Central memory CD8-positive, alpha-beta T cell (primary cell): ENCODE measurements at regions not wholly inside any gene's neighbourhood (a gene's known extent, or its start where the extent isn't known, plus 50 kb on each side); places are given as distances from the start of the nearest gene placed in this dataset.
"Not testable (repeated sequence)": the region's sequence is repeated elsewhere in the genome, so short reads cannot be mapped to it uniquely, and the experiment has no call there.

Experiments used
- ATAC-seq: fragments of 150-1000 bp; cut with Tn5 transposase; replicated peaks from 2 replicates; pipeline ENCODE4 v1.10.0; 2022; ENCODE audit warnings: mild to moderate bottlenecking, moderate FRiP score, moderate number of reproducible peaks; ENCODE audit not compliant: poor library complexity, severe bottlenecking; ENCODE audit errors: extremely low read depth
- DNase-seq, 2 donors: peaks; one replicate each; pipeline ENCODE4 v3.0.0; 2021; ENCODE audit warnings: low spot score in 2 of 2
- H3K27ac Mint-ChIP-seq: one replicate; pipeline ENCODE4 v1.8.0; 2022; ENCODE audit warnings: low read depth, mild to moderate bottlenecking, moderate library complexity, mixed read lengths
- H3K27me3 Mint-ChIP-seq: one replicate; pipeline ENCODE4 v1.8.0; 2022; ENCODE audit warnings: mixed read lengths
- H3K36me3 Mint-ChIP-seq: one replicate; pipeline ENCODE4 v1.8.0; 2022; ENCODE audit warnings: mild to moderate bottlenecking, moderate library complexity, mixed read lengths; ENCODE audit not compliant: insufficient read depth
- H3K4me1 Mint-ChIP-seq: one replicate; pipeline ENCODE4 v1.8.0; 2022; ENCODE audit warnings: mixed read lengths
- H3K4me3 Mint-ChIP-seq: one replicate; pipeline ENCODE4 v1.8.0; 2022; ENCODE audit warnings: mild to moderate bottlenecking, moderate library complexity, mixed read lengths
- H3K9me3 Mint-ChIP-seq: one replicate; pipeline ENCODE4 v1.8.0; 2022; ENCODE audit warnings: mixed read lengths

GRCh38 chr15:54820098-54820497 lies 376.6 kb downstream of the RSL24D1 start:
- ATAC-seq (no peak), DNase-seq (no peak)
- no peaks in the 10 kb centered on the region for H3K4me1 Mint-ChIP-seq
- no peak overlapping the region for H3K4me3 Mint-ChIP-seq
- H3K36me3 Mint-ChIP-seq: no peaks in the 10 kb centered on the region
- peaks cover 5% of the 10 kb centered on the region for H3K9me3 Mint-ChIP-seq
- H3K27me3 Mint-ChIP-seq: no peaks in the 10 kb centered on the region
- no peak overlapping the region for H3K27ac Mint-ChIP-seq

- ATAC-seq (no peak), DNase-seq (no peak)
- Mint-ChIP-seq H3K27me3 (peaks cover 6% of the 10 kb centered on the region), H3K36me3 (no peaks in the 10 kb centered on the region), H3K4me3 (no peak overlapping the region), H3K4me1 (no peaks in the 10 kb centered on the region), H3K9me3 (peaks cover 17% of the 10 kb centered on the region), H3K27ac (no peak overlapping the region)
Measured at GRCh38 chr15:54816401-54816800, 380.3 kb downstream of the RSL24D1 start.

GRCh38 chr15:54815556-54815955 lies 381.2 kb downstream of the RSL24D1 start:
- no peaks in the 10 kb centered on the region for H3K4me1 Mint-ChIP-seq
- H3K4me3 Mint-ChIP-seq: no peak overlapping the region
- no peaks in the 10 kb centered on the region for H3K36me3 Mint-ChIP-seq
- no peak for ATAC-seq
- H3K27ac Mint-ChIP-seq: no peak overlapping the region
- DNase-seq: no peak
- H3K9me3 Mint-ChIP-seq: peaks cover 18% of the 10 kb centered on the region
- H3K27me3 Mint-ChIP-seq: peaks cover 9% of the 10 kb centered on the region

GRCh38 chr15:54812383-54812782 lies 384.4 kb downstream of the RSL24D1 start:
- Mint-ChIP-seq H3K27me3 (peaks cover 9% of the 10 kb centered on the region), H3K4me1 (no peaks in the 10 kb centered on the region), H3K4me3 (no peak overlapping the region), H3K27ac (no peak overlapping the region), H3K36me3 (no peaks in the 10 kb centered on the region), H3K9me3 (peaks cover 18% of the 10 kb centered on the region)
- ATAC-seq: no peak
- DNase-seq: no peak

GRCh38 chr15:54810496-54810895 lies 386.2 kb downstream of the RSL24D1 start:
- H3K36me3 Mint-ChIP-seq: no peaks in the 10 kb centered on the region
- ATAC-seq: no peak
- no peak overlapping the region for H3K27ac Mint-ChIP-seq
- H3K4me3 Mint-ChIP-seq: no peak overlapping the region
- DNase-seq: no peak
- H3K4me1 Mint-ChIP-seq: no peaks in the 10 kb centered on the region
- H3K9me3 Mint-ChIP-seq: peaks cover 14% of the 10 kb centered on the region
- H3K27me3 Mint-ChIP-seq: peaks cover 9% of the 10 kb centered on the region

- H3K36me3 Mint-ChIP-seq: no peaks in the 10 kb centered on the region
- ATAC-seq: no peak
- H3K27ac Mint-ChIP-seq: no peak overlapping the region
- H3K27me3 Mint-ChIP-seq: peaks cover 9% of the 10 kb centered on the region
- no peaks in the 10 kb centered on the region for H3K4me1 Mint-ChIP-seq
- no peak for DNase-seq
- no peak overlapping the region for H3K4me3 Mint-ChIP-seq
- peaks cover 13% of the 10 kb centered on the region for H3K9me3 Mint-ChIP-seq
Measured at GRCh38 chr15:54810031-54810430, 386.7 kb downstream of the RSL24D1 start.

- ATAC-seq (no peak), DNase-seq (no peak)
- peaks cover 9% of the 10 kb centered on the region for H3K27me3 Mint-ChIP-seq
- no peaks in the 10 kb centered on the region for H3K36me3 Mint-ChIP-seq
- no peak overlapping the region for H3K27ac Mint-ChIP-seq
- H3K4me3 Mint-ChIP-seq: no peak overlapping the region
- H3K9me3 Mint-ChIP-seq: peaks cover 6% of the 10 kb centered on the region
- no peaks in the 10 kb centered on the region for H3K4me1 Mint-ChIP-seq
Measured at GRCh38 chr15:54808321-54808720, 388.4 kb downstream of the RSL24D1 start.

- Mint-ChIP-seq H3K27me3 (no peaks in the 10 kb centered on the region), H3K27ac (no peak overlapping the region)
Measured at GRCh38 chr15:54803987-54804386, 392.8 kb downstream of the RSL24D1 start.

GRCh38 chr15:54803134-54803808 lies 393.5 kb downstream of the RSL24D1 start:
- Mint-ChIP-seq H3K9me3 (no peaks in the 10 kb centered on the region), H3K36me3 (no peaks in the 10 kb centered on the region), H3K27ac (no peak overlapping the region), H3K4me3 (no peak overlapping the region), H3K27me3 (no peaks in the 10 kb centered on the region), H3K4me1 (no peaks in the 10 kb centered on the region)
- ATAC-seq (no peak), DNase-seq (no peak)

More at GRCh38 chr15:54803987-54804386, 392.8 kb downstream of the RSL24D1 start:
- Mint-ChIP-seq H3K4me1 (no peaks in the 10 kb centered on the region), H3K4me3 (no peak overlapping the region), H3K9me3 (no peaks in the 10 kb centered on the region), H3K36me3 (no peaks in the 10 kb centered on the region)
- ATAC-seq (no peak), DNase-seq (no peak)

GRCh38 chr15:54792526-54792925 lies 404.2 kb downstream of the RSL24D1 start:
- Mint-ChIP-seq H3K27me3 (peaks cover 9% of the 10 kb centered on the region), H3K4me3 (no peak overlapping the region), H3K27ac (no peak overlapping the region), H3K4me1 (no peaks in the 10 kb centered on the region), H3K36me3 (no peaks in the 10 kb centered on the region), H3K9me3 (no peaks in the 10 kb centered on the region)
- no peak for DNase-seq
- no peak for ATAC-seq

GRCh38 chr15:54790693-54791092 lies 406.0 kb downstream of the RSL24D1 start:
- no peak for ATAC-seq
- DNase-seq: no peak
- Mint-ChIP-seq H3K27ac (no peak overlapping the region), H3K4me3 (no peak overlapping the region), H3K36me3 (no peaks in the 10 kb centered on the region), H3K9me3 (no peaks in the 10 kb centered on the region), H3K27me3 (peaks cover 9% of the 10 kb centered on the region), H3K4me1 (no peaks in the 10 kb centered on the region)

GRCh38 chr15:54789376-54789775 lies 407.4 kb downstream of the RSL24D1 start:
- ATAC-seq: no peak
- Mint-ChIP-seq H3K9me3 (peaks cover 2% of the 10 kb centered on the region), H3K4me1 (no peaks in the 10 kb centered on the region)

GRCh38 chr15:54781220-54781619 lies 415.5 kb downstream of the RSL24D1 start:
- not testable (repeated sequence) for H3K9me3 Mint-ChIP-seq

More at GRCh38 chr15:54789376-54789775, 407.4 kb downstream of the RSL24D1 start:
- Mint-ChIP-seq H3K27me3 (peaks cover 4% of the 10 kb centered on the region), H3K4me3 (no peak overlapping the region), H3K36me3 (no peaks in the 10 kb centered on the region), H3K27ac (no peak overlapping the region)
- DNase-seq: no peak

More at GRCh38 chr15:54781220-54781619, 415.5 kb downstream of the RSL24D1 start:
- not testable (repeated sequence) for H3K27ac Mint-ChIP-seq, H3K4me3 Mint-ChIP-seq, H3K27me3 Mint-ChIP-seq, DNase-seq, ATAC-seq, H3K36me3 Mint-ChIP-seq, H3K4me1 Mint-ChIP-seq
